ENCODE measurements at regions not wholly inside any gene's neighbourhood (a gene's known extent, or its start where the extent isn't known, plus 50 kb on each side); places are given as distances from the start of the nearest gene placed in this dataset.

DNA sequence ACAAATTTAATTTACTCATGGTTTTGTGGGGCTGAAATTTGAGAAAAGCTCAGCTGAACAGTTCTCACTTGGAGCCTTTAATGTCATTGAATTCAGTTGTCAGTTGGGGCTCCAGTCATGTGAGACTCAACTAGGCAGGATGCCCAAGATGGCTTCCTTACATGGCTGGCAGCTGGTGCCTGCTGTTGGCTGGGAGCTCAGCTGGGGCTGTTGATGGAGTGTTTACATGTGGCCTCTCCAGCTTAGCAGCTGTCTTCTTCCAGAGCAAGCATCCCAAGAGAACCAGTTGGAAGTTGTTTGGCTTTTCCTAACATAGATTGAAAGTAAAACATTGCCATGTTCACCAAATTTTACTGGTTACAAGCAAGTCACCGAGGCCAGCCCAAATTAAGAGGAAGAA is 81.8 kb upstream of the KCNA3 start:
- H3K4me3 Mint-ChIP-seq: no peak overlapping the region

More for the DNA sequence above, 81.8 kb upstream of the KCNA3 start:
- no peak overlapping the region for H2BK12ac ChIP-seq (ENCODE audit: insufficient read length, low read depth, low read length)
- no peak overlapping the region for H3T11ph ChIP-seq (ENCODE audit: low read length)
- no peaks in the 10 kb centered on the region for H4K20me1 ChIP-seq (ENCODE audit: control insufficient read depth, insufficient read depth, insufficient read length)
- no peaks in the 10 kb centered on the region for H3K36me3 Mint-ChIP-seq (ENCODE audit: insufficient read depth in 1 of 3, low read depth in 3 of 3)
- no peak overlapping the region for H2BK15ac ChIP-seq (ENCODE audit: low read depth, low read length)
- no peak overlapping the region for H3K27ac ChIP-seq (ENCODE audit: insufficient read length, low read depth, low read length)
- no peak overlapping the region for H3K4me2 ChIP-seq (ENCODE audit: insufficient read depth, insufficient read length, low read length)
- no peaks in the 10 kb centered on the region for H3K9me3 Mint-ChIP-seq
- DNase-seq: no peak
- H3K4ac ChIP-seq (ENCODE audit: low read depth, low read length): no peak overlapping the region
- WGBS (ENCODE audit: extremely low coverage, insufficient read length, low lambda C conversion rate): no CpG with 5 or more reads among the region's 1 CpG
- no peak overlapping the region for H2BK20ac ChIP-seq (ENCODE audit: low read depth, low read length, poor library complexity, severe bottlenecking)
- no peak overlapping the region for H2BK120ac ChIP-seq (ENCODE audit: low read depth, low read length, poor library complexity, severe bottlenecking)
- H3K27me3 ChIP-seq (ENCODE audit: insufficient read depth, low read length): no peaks in the 10 kb centered on the region
- no peak overlapping the region for H4K8ac ChIP-seq (replicated peaks; ENCODE audit: insufficient read length, low read depth, low read length)
- no peaks in the 10 kb centered on the region for H3K9me3 ChIP-seq (ENCODE audit: control insufficient read depth, low read depth, low read length)
- no peak overlapping the region for H3K18ac ChIP-seq (ENCODE audit: insufficient read length, low read depth, low read length)
- TF ChIP-seq, protein P1, sequence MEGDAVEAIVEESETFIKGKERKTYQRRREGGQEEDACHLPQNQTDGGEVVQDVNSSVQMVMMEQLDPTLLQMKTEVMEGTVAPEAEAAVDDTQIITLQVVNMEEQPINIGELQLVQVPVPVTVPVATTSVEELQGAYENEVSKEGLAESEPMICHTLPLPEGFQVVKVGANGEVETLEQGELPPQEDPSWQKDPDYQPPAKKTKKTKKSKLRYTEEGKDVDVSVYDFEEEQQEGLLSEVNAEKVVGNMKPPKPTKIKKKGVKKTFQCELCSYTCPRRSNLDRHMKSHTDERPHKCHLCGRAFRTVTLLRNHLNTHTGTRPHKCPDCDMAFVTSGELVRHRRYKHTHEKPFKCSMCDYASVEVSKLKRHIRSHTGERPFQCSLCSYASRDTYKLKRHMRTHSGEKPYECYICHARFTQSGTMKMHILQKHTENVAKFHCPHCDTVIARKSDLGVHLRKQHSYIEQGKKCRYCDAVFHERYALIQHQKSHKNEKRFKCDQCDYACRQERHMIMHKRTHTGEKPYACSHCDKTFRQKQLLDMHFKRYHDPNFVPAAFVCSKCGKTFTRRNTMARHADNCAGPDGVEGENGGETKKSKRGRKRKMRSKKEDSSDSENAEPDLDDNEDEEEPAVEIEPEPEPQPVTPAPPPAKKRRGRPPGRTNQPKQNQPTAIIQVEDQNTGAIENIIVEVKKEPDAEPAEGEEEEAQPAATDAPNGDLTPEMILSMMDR (conservative IDR thresholded peaks at IDR 0.05): no peak
- peaks cover 4% of the 10 kb centered on the region for H3K27me3 Mint-ChIP-seq (ENCODE audit: low read depth)
- no peak overlapping the region; a peak in 1 of 7 replicates for H3K27ac Mint-ChIP-seq
- peaks cover 23 to 28% of the 10 kb centered on the region in 2 experiments for H3K4me1 Mint-ChIP-seq
- no peak overlapping the region for H3K56ac ChIP-seq (ENCODE audit: insufficient read length, low read depth, low read length)
- no peak overlapping the region for H2AK5ac ChIP-seq (ENCODE audit: insufficient read length, low read length)
- no peak overlapping the region for H3K14ac ChIP-seq (ENCODE audit: insufficient read depth, low read length)
- H3K79me1 ChIP-seq (ENCODE audit: insufficient read depth, low read depth, low read length, poor library complexity, severe bottlenecking): no peaks in the 10 kb centered on the region
- no peaks in the 10 kb centered on the region for H3K23me2 ChIP-seq (ENCODE audit: insufficient read length, low read depth, low read length, poor library complexity, severe bottlenecking)
- H3K9ac ChIP-seq (ENCODE audit: extremely low read depth, insufficient read length, low read length): no peak overlapping the region
- no peaks in the 10 kb centered on the region for H3K79me2 ChIP-seq (ENCODE audit: insufficient read depth, low read length)
- no peak overlapping the region for H3K23ac ChIP-seq (ENCODE audit: insufficient read length, low read depth, low read length)
- H3K4me1 ChIP-seq (ENCODE audit: insufficient read depth, low read length): peaks cover 4% of the 10 kb centered on the region; the same call in 1 of the 2 replicates
- H4K5ac ChIP-seq (ENCODE audit: insufficient read length, low read depth, low read length): no peak overlapping the region
- H2AFZ ChIP-seq (ENCODE audit: low read length): no peak overlapping the region
- H2BK5ac ChIP-seq (ENCODE audit: insufficient read length, low read length): no peak overlapping the region
- H4K91ac ChIP-seq (ENCODE audit: insufficient read length, low read depth, low read length): no peak overlapping the region
